Right cardiac atrium (tissue), 5 donors: ENCODE measurements at regions not wholly inside any gene's neighbourhood (a gene's known extent, or its start where the extent isn't known, plus 50 kb on each side); places are given as distances from the start of the nearest gene placed in this dataset.

Experiments
- ATAC-seq, 2 donors: fragments of 200-7000 bp; cut with Tn5 transposase; one replicate each; pipeline versions ENCODE4 v1.8.0 to v1.9.1; 2020; ENCODE audit warnings: moderate library complexity in 2 of 2, mild to moderate bottlenecking in 1 of 2
- DNase-seq, 3 donors: peaks; one replicate each; pipeline ENCODE4 v3.0.0-alpha.2; 2020
- H3K27ac ChIP-seq: one replicate; pipeline ENCODE4 v1.5.1; 2013; ENCODE audit warnings: mild to moderate bottlenecking, low read length, control low read depth, moderate library complexity
- H3K27me3 ChIP-seq: one replicate; pipeline ENCODE4 v1.6.1; 2013; ENCODE audit not compliant: control insufficient read depth, insufficient read depth
- H3K4me1 ChIP-seq: one replicate; pipeline ENCODE4 v1.6.1; 2013; ENCODE audit warnings: low read length; ENCODE audit not compliant: control insufficient read depth, insufficient read depth
- H3K4me3 ChIP-seq: one replicate; pipeline ENCODE4 v1.5.1; 2013; ENCODE audit warnings: low read length, control low read depth
- H3K9me3 ChIP-seq: one replicate; pipeline ENCODE4 v1.6.1; 2013; ENCODE audit warnings: low read length; ENCODE audit not compliant: control insufficient read depth
- WGBS: extraction: QIAGEN DNeasy Blood & Tissue Kit; methylation state at CpG from one replicate; pipeline ENCODE4 v1.1.7; 2013; 5-methylcytosine and 5-hydroxymethylcytosine counted together
- intact Hi-C, 4 donors: fragments of 100-400 bp; cut with DNase I; formaldehyde crosslinking; loops; one replicate each; pipeline versions ENCODE4 v1.11.0 to v1.14.0; 2022 to 2023
- donor health status: healthy with polysubstance abuse.
- donor health status: DM: no; HTN: yes; CAD: no.
- donor health status: DM: no; HTN: no; CAD: no.
- donor health status: DM: no; HTN: yes; CAD: no; lungs with severe emphysema.
- donor health status: DM: yes; HTN: yes; CAD: no.

DNA sequence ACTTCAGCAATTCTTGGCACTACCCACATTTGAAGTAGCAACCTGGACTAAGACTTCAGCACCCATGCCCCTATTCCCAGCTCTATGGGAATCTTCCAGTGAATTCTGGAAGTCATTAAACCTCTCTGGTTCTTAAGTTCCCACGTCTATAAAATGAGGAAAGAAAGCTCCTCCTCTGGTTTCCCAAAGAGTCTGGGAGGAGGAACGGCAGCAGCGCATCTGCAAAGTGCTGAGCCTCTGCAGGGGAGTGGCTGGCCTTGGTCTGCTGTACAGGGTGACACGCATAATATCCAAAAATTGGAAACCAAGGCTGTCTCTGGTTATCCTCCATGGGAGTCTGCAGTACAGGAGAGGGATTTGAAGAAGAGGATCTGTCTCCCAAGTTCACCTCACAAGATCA lies 73.6 kb upstream of the TP53I11 start:
- Histone ChIP-seq H3K4me1 (peaks cover 13% of the 10 kb centered on the region), H3K4me3 (no peak overlapping the region), H3K9me3 (no peaks in the 10 kb centered on the region), H3K27me3 (no peaks in the 10 kb centered on the region), H3K27ac (no peak overlapping the region)
- DNase-seq: no peak
- intact Hi-C loops: loop anchor here in 1 of 4 donors (10.0 kb wide), 1 partner anchor 60 kb away; no protein-coding TSS in a partner anchor
- no peak for ATAC-seq
- WGBS: 65% methylated on average over 4 of the region's 4 CpGs

- WGBS: 91% methylated on average over 4 of the region's 4 CpGs
These were observed 74.3 kb upstream of the TP53I11 start for GRCh38 chr11:45024846-45025588.

DNA sequence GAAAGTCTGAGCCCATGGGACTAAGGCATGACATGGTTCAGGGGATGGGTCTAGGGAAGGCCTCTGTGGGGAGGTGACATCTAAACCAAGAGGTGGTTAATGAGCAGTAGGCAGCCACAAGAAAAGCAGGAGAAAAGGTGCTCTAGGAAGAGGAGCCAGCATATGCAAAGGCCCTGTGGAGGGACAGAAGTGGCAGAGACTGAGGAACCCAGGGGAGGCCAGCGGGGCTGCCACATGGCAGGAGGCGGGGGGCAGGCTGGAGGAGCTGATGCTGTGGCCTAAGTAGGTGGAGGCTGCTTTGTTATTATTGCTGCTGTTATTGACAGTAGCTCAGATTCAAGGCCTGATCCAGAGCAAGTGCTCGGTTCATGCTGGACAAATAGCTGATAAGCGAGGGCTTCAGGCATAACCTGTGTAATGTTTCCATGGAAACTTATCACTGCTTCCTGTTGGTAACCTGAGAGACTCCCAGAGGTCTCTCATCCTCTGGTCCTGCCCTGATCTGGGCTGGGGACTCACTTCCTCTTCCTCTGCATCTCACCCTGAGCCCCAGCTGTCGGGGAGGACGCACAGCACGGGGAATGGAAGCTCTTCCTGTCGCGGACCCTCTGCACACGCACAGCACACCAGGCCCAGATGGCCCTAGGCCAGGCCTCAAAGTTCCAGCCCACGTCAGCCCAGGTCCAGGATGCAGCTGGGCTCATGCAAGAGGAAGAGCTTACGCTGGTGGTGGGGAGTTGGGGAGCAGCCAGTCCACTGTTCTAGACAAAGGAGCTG lies 75.2 kb upstream of the TP53I11 start:
- H3K4me3 ChIP-seq: no peak overlapping the region
- WGBS: 46% methylated on average over 12 of the region's 12 CpGs
- ATAC-seq: peak; percentile 52 to 73
- peaks cover 13% of the 10 kb centered on the region for H3K4me1 ChIP-seq
- no peaks in the 10 kb centered on the region for H3K27me3 ChIP-seq
- H3K27ac ChIP-seq: peak overlapping the region; percentile 9
- DNase-seq: peak; percentile 38 to 81 (median 75)
- intact Hi-C loops: loop anchor here in 1 of 4 donors (10.0 kb wide), 1 partner anchor 59 kb away; no protein-coding TSS in a partner anchor
- H3K9me3 ChIP-seq: no peaks in the 10 kb centered on the region

More at GRCh38 chr11:45024846-45025588, 74.3 kb upstream of the TP53I11 start:
- Histone ChIP-seq H3K9me3 (no peaks in the 10 kb centered on the region), H3K4me3 (no peak overlapping the region), H3K27me3 (no peaks in the 10 kb centered on the region), H3K27ac (no peak overlapping the region), H3K4me1 (peaks cover 13% of the 10 kb centered on the region)
- no peak for DNase-seq
- intact Hi-C loops: loop anchor here in 1 of 4 donors (10.0 kb wide), 1 partner anchor 60 kb away; no protein-coding TSS in a partner anchor
- no peak for ATAC-seq

DNA sequence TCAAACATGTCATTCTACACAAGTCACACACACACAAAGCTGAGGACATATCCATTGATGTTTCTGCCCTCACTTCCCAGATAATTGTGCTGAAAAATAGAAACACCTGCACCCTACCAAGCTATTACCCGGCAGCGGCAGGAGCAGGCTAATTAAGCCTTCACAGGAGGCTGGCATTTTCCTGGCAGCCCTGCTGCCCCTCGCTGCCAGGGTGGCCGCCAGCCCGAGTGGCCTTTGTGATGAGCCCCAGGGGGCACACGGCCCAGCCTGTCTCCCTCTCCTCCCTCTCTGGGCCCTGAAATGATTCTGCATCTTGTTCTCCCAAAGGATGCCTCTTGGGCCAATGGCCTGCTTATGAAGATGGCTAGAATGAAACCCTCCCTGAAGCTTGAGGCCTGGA lies 76.2 kb upstream of the TP53I11 start:
- WGBS: 59% methylated on average over 6 of the region's 6 CpGs
- Histone ChIP-seq H3K4me1 (peaks cover 9% of the 10 kb centered on the region), H3K27ac (no peak overlapping the region), H3K27me3 (no peaks in the 10 kb centered on the region), H3K4me3 (no peak overlapping the region), H3K9me3 (no peaks in the 10 kb centered on the region)
- intact Hi-C loops: loop anchor here in 1 of 4 donors (10.0 kb wide), 1 partner anchor 58 kb away; no protein-coding TSS in a partner anchor
- ATAC-seq (no peak), DNase-seq (peak in 1 of 3 donors; percentile 37)

DNA sequence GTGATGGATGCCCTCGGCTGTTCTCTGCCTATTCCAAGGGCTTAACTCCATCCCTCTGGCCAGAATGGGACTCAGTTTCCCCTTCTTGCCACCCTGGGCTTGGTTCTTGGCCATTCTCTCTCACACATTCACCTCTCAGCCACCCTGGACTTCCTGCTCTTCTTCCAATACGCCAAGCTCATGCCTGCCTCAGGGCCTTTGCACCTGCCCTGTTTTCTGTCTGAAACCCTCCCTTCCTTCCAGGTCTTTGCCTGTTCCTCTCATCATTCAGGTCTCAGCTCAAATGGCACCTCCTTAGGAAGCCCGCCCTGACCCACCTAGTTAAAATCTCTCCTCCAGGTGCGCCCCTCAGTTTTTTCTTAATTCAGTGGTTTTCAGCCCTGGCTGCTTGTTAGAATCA lies 76.6 kb upstream of the TP53I11 start:
- no peaks in the 10 kb centered on the region for H3K9me3 ChIP-seq
- no peaks in the 10 kb centered on the region for H3K27me3 ChIP-seq
- WGBS: 97% methylated on average over 4 of the region's 4 CpGs
- H3K4me1 ChIP-seq: peaks cover 5% of the 10 kb centered on the region
- no peak overlapping the region for H3K4me3 ChIP-seq
- no peak for DNase-seq
- ATAC-seq: no peak
- no peak overlapping the region for H3K27ac ChIP-seq
- intact Hi-C loops: loop anchor here in 1 of 4 donors (10.0 kb wide), 1 partner anchor 57 kb away; no protein-coding TSS in a partner anchor

- DNase-seq (no peak), ATAC-seq (no peak)
- intact Hi-C loops: loop anchor here in 1 of 4 donors (10.0 kb wide), 1 partner anchor 56 kb away; no protein-coding TSS in a partner anchor
- H3K9me3 ChIP-seq: no peaks in the 10 kb centered on the region
- H3K27me3 ChIP-seq: no peaks in the 10 kb centered on the region
- H3K4me3 ChIP-seq: no peak overlapping the region
- 77% methylated on average over 13 of the region's 13 CpGs for WGBS
- H3K4me1 ChIP-seq: peaks cover 2% of the 10 kb centered on the region
- H3K27ac ChIP-seq: no peak overlapping the region
These were observed 78.4 kb upstream of the TP53I11 start for GRCh38 chr11:45028911-45029682.

DNA sequence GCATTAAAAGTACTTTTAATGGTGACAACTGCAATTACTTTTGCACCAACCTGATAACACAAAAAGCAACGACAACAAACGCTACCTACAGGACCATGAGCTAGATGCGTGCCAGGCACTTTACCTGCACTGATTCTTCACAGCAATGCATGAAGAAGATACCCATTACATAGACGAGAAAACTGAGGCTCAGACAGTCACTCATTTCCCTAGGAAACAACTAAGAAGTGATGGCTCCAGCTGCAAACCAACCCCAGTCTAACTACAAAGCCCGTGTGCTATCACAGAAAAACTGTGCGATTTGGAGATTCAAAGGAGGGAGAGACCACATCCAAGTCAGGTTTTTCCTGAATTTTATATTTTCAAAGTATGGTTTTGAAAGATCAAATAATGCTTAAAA lies 80.1 kb upstream of the TP53I11 start:
- Histone ChIP-seq H3K4me1 (peaks cover 2% of the 10 kb centered on the region), H3K27me3 (no peaks in the 10 kb centered on the region), H3K4me3 (no peak overlapping the region), H3K9me3 (no peaks in the 10 kb centered on the region), H3K27ac (no peak overlapping the region)
- DNase-seq: no peak
- intact Hi-C loops: no loop called here
- WGBS: 85% methylated on average over 6 of the region's 6 CpGs
- ATAC-seq: no peak

DNA sequence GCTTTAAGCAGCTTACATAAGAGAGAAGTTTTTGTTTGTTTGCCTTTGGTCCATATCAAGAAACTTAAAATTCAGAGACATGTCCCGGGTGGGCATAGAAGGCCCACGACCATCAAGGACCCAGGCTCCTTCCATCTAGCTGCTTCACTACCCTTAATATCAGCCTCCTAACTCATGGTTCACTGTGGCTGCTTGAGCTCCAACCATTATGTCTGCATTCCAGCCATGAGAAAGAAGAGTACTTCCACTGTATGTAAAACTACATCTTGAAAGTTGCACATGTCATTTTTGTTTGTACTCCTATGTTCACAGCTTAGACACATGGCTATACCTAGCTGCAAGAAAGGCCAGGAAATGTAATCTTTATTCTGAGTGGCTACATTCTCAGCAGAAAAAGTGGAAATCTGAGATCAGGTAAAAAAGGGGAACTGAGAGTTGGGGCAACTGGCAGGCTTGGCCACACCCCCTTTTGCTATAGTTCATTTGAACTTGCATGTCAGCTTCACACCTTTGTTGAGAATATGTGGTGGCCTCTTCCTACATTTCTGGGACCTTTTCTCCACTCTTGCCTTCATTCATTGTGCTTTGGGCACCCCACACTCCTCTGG lies 81.3 kb upstream of the TP53I11 start:
- Histone ChIP-seq H3K27me3 (no peaks in the 10 kb centered on the region), H3K9me3 (no peaks in the 10 kb centered on the region), H3K4me3 (no peak overlapping the region), H3K27ac (no peak overlapping the region), H3K4me1 (peaks cover 2% of the 10 kb centered on the region)
- 97% methylated on average over 2 of the region's 2 CpGs for WGBS
- intact Hi-C loops: no loop called here
- no peak for DNase-seq
- ATAC-seq: no peak

GRCh38 chr11:45035413-45035812 lies 84.7 kb upstream of the TP53I11 start:
- no peak overlapping the region for H3K27ac ChIP-seq
- H3K4me3 ChIP-seq: no peak overlapping the region
- ATAC-seq (no peak), DNase-seq (no peak)
- WGBS: 71% methylated on average over 4 of the region's 4 CpGs
- no peaks in the 10 kb centered on the region for H3K4me1 ChIP-seq
- no peaks in the 10 kb centered on the region for H3K9me3 ChIP-seq
- H3K27me3 ChIP-seq: no peaks in the 10 kb centered on the region
- intact Hi-C loops: no loop called here

- Histone ChIP-seq H3K27ac (no peak overlapping the region), H3K4me3 (no peak overlapping the region), H3K27me3 (no peaks in the 10 kb centered on the region), H3K9me3 (no peaks in the 10 kb centered on the region), H3K4me1 (no peaks in the 10 kb centered on the region)
- no peak for DNase-seq
- intact Hi-C loops: no loop called here
- ATAC-seq: no peak
- 84% methylated on average over 3 of the region's 3 CpGs for WGBS
These were observed 85.3 kb upstream of the TP53I11 start for GRCh38 chr11:45036010-45036409.
